SU-DHL-6 (cell line): ENCODE measurements at regions not wholly inside any gene's neighbourhood (a gene's known extent, or its start where the extent isn't known, plus 50 kb on each side); places are given as distances from the start of the nearest gene placed in this dataset.

Source experiments
- CTCF ChIP-seq: fragments of 200-600 bp; sonication (generic); IDR thresholded peaks from one replicate; pipeline ENCODE4 v1.5.1; 2017; ENCODE audit warnings: antibody characterized with exemption, mild to moderate bottlenecking, low read length, moderate library complexity; ENCODE audit not compliant: insufficient read depth, poor library complexity, severe bottlenecking
- EZH2phosphoT487 ChIP-seq: fragments of 200-600 bp; sonication (generic), shearing (Covaris generic); conservative IDR thresholded peaks from 2 replicates; pipeline ENCODE4 v1.6.1; 2018; ENCODE audit warnings: mild to moderate bottlenecking, antibody characterized with exemption, low read length, moderate library complexity, mixed read lengths

- TF ChIP-seq CTCF = no peak
- no peak for TF ChIP-seq EZH2phosphoT487
These were observed 255.3 kb upstream of the KLF4 start for GRCh38 chr9:107744873-107745272.
